Endodermal cell (in vitro differentiated cells): ENCODE measurements at regions not wholly inside any gene's neighbourhood (a gene's known extent, or its start where the extent isn't known, plus 50 kb on each side); places are given as distances from the start of the nearest gene placed in this dataset.

Experiments used
- DNase-seq: peaks from one replicate; pipeline ENCODE4 v3.0.0-alpha.2; 2017
- H3K27ac ChIP-seq: 2 replicates; pipeline ENCODE4 v1.5.1; 2013; ENCODE audit warnings: mild to moderate bottlenecking, low read depth, low read length, moderate library complexity
- H3K27me3 ChIP-seq: 2 replicates; pipeline ENCODE4 v1.6.1; 2013; ENCODE audit warnings: mild to moderate bottlenecking, low read length, moderate library complexity; ENCODE audit not compliant: insufficient read depth, control insufficient read depth, poor library complexity, severe bottlenecking
- H3K36me3 ChIP-seq: 2 replicates; pipeline ENCODE4 v1.7.0; 2013; ENCODE audit warnings: mild to moderate bottlenecking, low read length, moderate library complexity; ENCODE audit not compliant: control insufficient read depth, insufficient read depth
- H3K4me1 ChIP-seq: one replicate; pipeline ENCODE4 v1.7.0; 2013; ENCODE audit warnings: low read length; ENCODE audit not compliant: control insufficient read depth, insufficient read depth
- H3K4me3 ChIP-seq: 2 replicates; pipeline ENCODE4 v1.5.1; 2013; ENCODE audit warnings: mild to moderate bottlenecking, low read length, moderate library complexity
- H3K9ac ChIP-seq: 2 replicates; pipeline ENCODE4 v1.6.1; 2013; ENCODE audit warnings: mild to moderate bottlenecking, low read length, moderate library complexity; ENCODE audit not compliant: poor library complexity, severe bottlenecking; ENCODE audit errors: extremely low read depth
- H3K9me3 ChIP-seq: 2 replicates; pipeline ENCODE4 v1.6.1; 2013; ENCODE audit warnings: mild to moderate bottlenecking, low read length, moderate library complexity; ENCODE audit not compliant: control insufficient read depth
- H3K27ac Mint-ChIP-seq: 2 replicates; pipeline ENCODE4 v1.8.0; 2020; ENCODE audit warnings: mixed read lengths
- H3K27me3 Mint-ChIP-seq: 2 replicates; pipeline ENCODE4 v1.8.0; 2021; ENCODE audit warnings: mild to moderate bottlenecking, mixed read lengths; ENCODE audit not compliant: insufficient read depth
- H3K36me3 Mint-ChIP-seq: 2 replicates; pipeline ENCODE4 v1.8.0; 2020; ENCODE audit warnings: low read depth, mixed read lengths
- H3K4me1 Mint-ChIP-seq: 2 replicates; pipeline ENCODE4 v1.8.0; 2020; ENCODE audit warnings: mixed read lengths
- H3K4me3 Mint-ChIP-seq: 2 replicates; pipeline ENCODE4 v1.8.0; 2020; ENCODE audit warnings: mild to moderate bottlenecking, moderate library complexity, mixed read lengths
- H3K9me3 Mint-ChIP-seq: 2 replicates; pipeline ENCODE4 v1.8.0; 2020; ENCODE audit warnings: mild to moderate bottlenecking, mixed read lengths
- CTCF ChIP-seq: fragments of 200-600 bp; sonication (generic); conservative IDR thresholded peaks from 2 replicates; pipeline ENCODE4 v1.5.0; 2021; ENCODE audit warnings: antibody characterized with exemption, mild to moderate bottlenecking
- WGBS, 2 experiments: methylation state at CpG; one replicate each; pipeline versions ENCODE4 v1.1.5 to v1.1.7; 2013; ENCODE audit warnings: missing lambda C conversion rate in 2 of 2, mixed read lengths in 1 of 2; ENCODE audit not compliant: insufficient coverage in 1 of 2, insufficient read length in 1 of 2; 5-methylcytosine and 5-hydroxymethylcytosine counted together

- Histone ChIP-seq H3K4me3 (no peak overlapping the region), H3K27me3 (no peaks in the 10 kb centered on the region), H3K36me3 (no peaks in the 10 kb centered on the region), H3K9ac (no peak overlapping the region), H3K9me3 (no peaks in the 10 kb centered on the region), H3K27ac (no peak overlapping the region), H3K4me1 (no peaks in the 10 kb centered on the region)
- no peaks in the 10 kb centered on the region for H3K4me1 Mint-ChIP-seq
- DNase-seq, result no peak
- H3K27ac Mint-ChIP-seq, result no peak overlapping the region
- H3K4me3 Mint-ChIP-seq, result no peak overlapping the region
- no peaks in the 10 kb centered on the region for H3K36me3 Mint-ChIP-seq
- H3K27me3 Mint-ChIP-seq, result no peaks in the 10 kb centered on the region
- WGBS, 2 experiments, result 93 to 97% methylated on average over 8 to 9 of the region's 9 CpGs
- peaks cover 12% of the 10 kb centered on the region for H3K9me3 Mint-ChIP-seq
- TF ChIP-seq CTCF, result no peak
These were observed 310.1 kb downstream of the TCERG1L start for GRCh38 chr10:131001438-131001837.

GRCh38 chr10:131002031-131002861 is 309.3 kb downstream of the TCERG1L start:
- WGBS, 2 experiments, result 48 to 63% methylated on average over 9 to 12 of the region's 12 CpGs
- H3K9ac ChIP-seq, result no peak overlapping the region
- Mint-ChIP-seq H3K4me3 (no peak overlapping the region), H3K27ac (no peak overlapping the region), H3K4me1 (no peaks in the 10 kb centered on the region), H3K36me3 (no peaks in the 10 kb centered on the region), H3K27me3 (no peaks in the 10 kb centered on the region), H3K9me3 (peaks cover 8% of the 10 kb centered on the region)
- H3K27ac ChIP-seq, result peak overlapping the region; percentile 32
- H3K9me3 ChIP-seq, result no peaks in the 10 kb centered on the region
- H3K27me3 ChIP-seq, result no peaks in the 10 kb centered on the region
- H3K4me3 ChIP-seq, result no peak overlapping the region
- H3K4me1 ChIP-seq, result no peaks in the 10 kb centered on the region
- TF ChIP-seq CTCF, result no peak
- H3K36me3 ChIP-seq, result no peaks in the 10 kb centered on the region
- DNase-seq, result no peak

GRCh38 chr10:131003455-131003854 is 308.1 kb downstream of the TCERG1L start:
- H3K27ac Mint-ChIP-seq, result no peak overlapping the region
- no peak overlapping the region for H3K4me3 Mint-ChIP-seq
- Histone ChIP-seq H3K4me1 (no peaks in the 10 kb centered on the region), H3K27me3 (no peaks in the 10 kb centered on the region), H3K4me3 (no peak overlapping the region), H3K9ac (no peak overlapping the region), H3K27ac (no peak overlapping the region), H3K9me3 (no peaks in the 10 kb centered on the region), H3K36me3 (no peaks in the 10 kb centered on the region)
- H3K9me3 Mint-ChIP-seq, result peaks cover 8% of the 10 kb centered on the region
- H3K4me1 Mint-ChIP-seq, result no peaks in the 10 kb centered on the region
- H3K27me3 Mint-ChIP-seq, result no peaks in the 10 kb centered on the region
- DNase-seq, result peak; percentile 17
- H3K36me3 Mint-ChIP-seq, result no peaks in the 10 kb centered on the region
- no peak for TF ChIP-seq CTCF
- WGBS, 2 experiments, result 91 to 100% methylated on average over 3 to 4 of the region's 4 CpGs
